B cell (primary cell): ENCODE measurements at regions not wholly inside any gene's neighbourhood (a gene's known extent, or its start where the extent isn't known, plus 50 kb on each side); places are given as distances from the start of the nearest gene placed in this dataset.

ENCODE experiments used
- ATAC-seq: fragments of 200-7000 bp; cut with Tn5 transposase; one replicate; pipeline ENCODE4 v1.10.0; 2021; ENCODE audit warnings: low read depth, mild to moderate bottlenecking, moderate number of reproducible peaks, moderate library complexity
- CTCF ChIA-PET: fragments of 350-600 bp; sonication (Branson Sonifier 250); formaldehyde crosslinking; loops from one replicate; lab custom pipeline; 2021; ENCODE audit warnings: antibody characterized with exemption, inconsistent platforms; lab: Charles Lee
- POLR2A ChIA-PET: fragments of 350-600 bp; sonication (Branson Sonifier 250); formaldehyde crosslinking; loops from one replicate; lab custom pipeline; 2021; ENCODE audit warnings: antibody characterized with exemption; lab: Charles Lee
- DNase-seq: peaks from one replicate; pipeline ENCODE4 v3.0.0; 2013
- H2AFZ ChIP-seq: 2 replicates; pipeline ENCODE4 v1.6.1; 2012; ENCODE audit warnings: mild to moderate bottlenecking, low read depth, low read length; ENCODE audit not compliant: insufficient read depth, poor library complexity, severe bottlenecking
- H3K27ac ChIP-seq, 2 donors: 1 replicate in 1 of 2; 2 replicates in 1 of 2; pipeline ENCODE4 v1.5.1; 2012 to 2013; ENCODE audit warnings: low read length in 2 of 2, mild to moderate bottlenecking in 2 of 2, moderate library complexity in 1 of 2
- H3K27me3 ChIP-seq, 4 experiments: fragments of 200-600 bp in 1 of 4; sonication (generic) in 1 of 4; replicated peaks in 1 of 4; 1 replicate in 2 of 4; 2 replicates in 2 of 4; pipeline versions ENCODE4 v1.6.1 to v1.7.0; 2013 to 2016; ENCODE audit warnings: low read length in 3 of 4, mild to moderate bottlenecking in 2 of 4, mixed read lengths in 1 of 4, moderate library complexity in 1 of 4; ENCODE audit not compliant: insufficient read depth in 4 of 4, control insufficient read depth in 3 of 4; ENCODE audit errors: control extremely low read depth in 1 of 4
- H3K36me3 ChIP-seq, 2 experiments: replicated peaks in 1 of 2; 1 replicate in 1 of 2; 2 replicates in 1 of 2; pipeline versions ENCODE4 v1.6.1 to v1.7.1; 2013; ENCODE audit warnings: low read length in 1 of 2; ENCODE audit not compliant: insufficient read depth in 2 of 2, control insufficient read depth in 1 of 2; ENCODE audit errors: control extremely low read depth in 1 of 2, extremely low read depth in 1 of 2
- H3K4me1 ChIP-seq, 2 donors: fragments of 200-600 bp in 1 of 2; sonication (generic) in 1 of 2; 1 replicate in 1 of 2; 2 replicates in 1 of 2; pipeline versions ENCODE4 v1.5.1 to v1.6.1; 2013 to 2017; ENCODE audit warnings: low read length in 2 of 2; ENCODE audit not compliant: control insufficient read depth in 2 of 2, insufficient read depth in 2 of 2
- H3K4me2 ChIP-seq: replicated peaks from 2 replicates; pipeline ENCODE3; 2012; ENCODE audit warnings: mild to moderate bottlenecking, low read depth, low read length; ENCODE audit not compliant: poor library complexity, severe bottlenecking
- H3K4me3 ChIP-seq, 5 experiments: fragments of 200-600 bp in 1 of 5; sonication (generic) in 1 of 5; 1 replicate in 3 of 5; 2 replicates in 2 of 5; pipeline versions ENCODE4 v1.5.1 to v1.7.0; 2011 to 2016; ENCODE audit warnings: low read length in 4 of 5, mild to moderate bottlenecking in 4 of 5, low read depth in 2 of 5, control low read depth in 1 of 5, moderate library complexity in 1 of 5; ENCODE audit not compliant: insufficient read depth in 1 of 5; ENCODE audit errors: control extremely low read depth in 1 of 5, extremely low read depth in 1 of 5
- H3K79me2 ChIP-seq: fragments of 200-600 bp; sonication (generic); one replicate; pipeline ENCODE4 v1.6.0; 2016; ENCODE audit warnings: low read length; ENCODE audit not compliant: control insufficient read depth, insufficient read depth
- H3K9ac ChIP-seq: fragments of 200-600 bp; sonication (generic); 2 replicates; pipeline ENCODE4 v1.6.1; 2017; ENCODE audit warnings: mild to moderate bottlenecking, low read length, moderate library complexity
- H3K9me3 ChIP-seq, 3 donors: one replicate each; pipeline versions ENCODE4 v1.6.1 to v1.7.1; 2013; ENCODE audit warnings: low read length in 2 of 3; ENCODE audit not compliant: control insufficient read depth in 2 of 3, insufficient read depth in 1 of 3; ENCODE audit errors: control extremely low read depth in 1 of 3
- H4K20me1 ChIP-seq: 2 replicates; pipeline ENCODE4 v1.6.0; 2012; ENCODE audit warnings: mild to moderate bottlenecking, low read length; ENCODE audit not compliant: insufficient read depth, control insufficient read depth, poor library complexity, severe bottlenecking
- H3K27ac Mint-ChIP-seq: one replicate; pipeline ENCODE4 v1.8.0; 2021; ENCODE audit warnings: mixed read lengths
- H3K27me3 Mint-ChIP-seq: one replicate; pipeline ENCODE4 v1.8.0; 2021; ENCODE audit warnings: mixed read lengths
- H3K4me1 Mint-ChIP-seq: one replicate; pipeline ENCODE4 v1.8.0; 2021; ENCODE audit warnings: mixed read lengths
- H3K4me3 Mint-ChIP-seq: one replicate; pipeline ENCODE4 v1.8.0; 2021; ENCODE audit warnings: mixed read lengths
- H3K9me3 Mint-ChIP-seq: one replicate; pipeline ENCODE4 v1.8.0; 2022; ENCODE audit warnings: mixed read lengths; ENCODE audit not compliant: insufficient read depth
- EZH2 ChIP-seq: IDR thresholded peaks from 2 replicates; pipeline ENCODE4 v1.6.1; 2012; ENCODE audit warnings: borderline replicate concordance, low read depth, mild to moderate bottlenecking, moderate library complexity, low read length; ENCODE audit not compliant: insufficient read depth, poor library complexity, severe bottlenecking
- WGBS: methylation state at CpG from one replicate; pipeline ENCODE4 v1.1.5; 2013; ENCODE audit warnings: missing lambda C conversion rate; ENCODE audit not compliant: insufficient coverage; 5-methylcytosine and 5-hydroxymethylcytosine counted together
- intact Hi-C: fragments of 100-400 bp; cut with micrococcal nuclease; formaldehyde crosslinking; loops from one replicate; pipeline ENCODE4 v1.10.0; 2022
- TF ChIP-seq, protein P1 (sequence below): fragments of 200-600 bp; IDR thresholded peaks from one replicate; pipeline ENCODE4 v1.8.0; 2022; ENCODE audit warnings: antibody characterized with exemption, mild to moderate bottlenecking

DNA sequence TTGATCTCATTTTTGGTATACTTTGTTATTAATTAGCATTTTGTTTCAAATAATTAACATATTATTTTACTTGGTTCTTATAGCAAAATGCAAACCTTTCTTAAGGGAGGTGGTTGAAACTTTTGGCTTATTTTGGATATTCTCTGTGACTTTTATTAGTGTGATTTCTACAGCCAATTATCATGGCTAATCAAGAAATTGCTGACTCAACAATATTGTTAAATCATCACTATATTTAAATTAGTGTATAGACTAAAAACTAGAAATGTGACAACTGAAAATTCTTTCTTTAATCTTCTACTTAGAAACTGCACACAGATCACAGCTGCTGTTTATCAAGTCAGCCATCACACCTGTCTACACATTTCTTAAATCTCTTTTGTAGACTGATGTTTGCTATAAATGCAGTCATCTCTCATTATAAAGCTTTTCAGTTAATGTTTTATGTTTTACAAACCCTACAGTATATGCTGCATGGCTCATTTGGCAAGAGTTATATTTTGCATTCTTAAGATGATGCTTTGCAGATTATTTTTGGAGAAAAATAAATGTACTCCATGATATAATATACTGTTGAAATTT, 389.8 kb upstream of the PCDH10 start:
- H3K9me3 Mint-ChIP-seq, result peaks cover 3% of the 10 kb centered on the region
- TF ChIP-seq, protein P1, sequence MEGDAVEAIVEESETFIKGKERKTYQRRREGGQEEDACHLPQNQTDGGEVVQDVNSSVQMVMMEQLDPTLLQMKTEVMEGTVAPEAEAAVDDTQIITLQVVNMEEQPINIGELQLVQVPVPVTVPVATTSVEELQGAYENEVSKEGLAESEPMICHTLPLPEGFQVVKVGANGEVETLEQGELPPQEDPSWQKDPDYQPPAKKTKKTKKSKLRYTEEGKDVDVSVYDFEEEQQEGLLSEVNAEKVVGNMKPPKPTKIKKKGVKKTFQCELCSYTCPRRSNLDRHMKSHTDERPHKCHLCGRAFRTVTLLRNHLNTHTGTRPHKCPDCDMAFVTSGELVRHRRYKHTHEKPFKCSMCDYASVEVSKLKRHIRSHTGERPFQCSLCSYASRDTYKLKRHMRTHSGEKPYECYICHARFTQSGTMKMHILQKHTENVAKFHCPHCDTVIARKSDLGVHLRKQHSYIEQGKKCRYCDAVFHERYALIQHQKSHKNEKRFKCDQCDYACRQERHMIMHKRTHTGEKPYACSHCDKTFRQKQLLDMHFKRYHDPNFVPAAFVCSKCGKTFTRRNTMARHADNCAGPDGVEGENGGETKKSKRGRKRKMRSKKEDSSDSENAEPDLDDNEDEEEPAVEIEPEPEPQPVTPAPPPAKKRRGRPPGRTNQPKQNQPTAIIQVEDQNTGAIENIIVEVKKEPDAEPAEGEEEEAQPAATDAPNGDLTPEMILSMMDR, result no peak
- no peak for TF ChIP-seq EZH2
- H3K4me1 ChIP-seq, result no peaks in the 10 kb centered on the region
- intact Hi-C loops, result no loop called here
- H3K79me2 ChIP-seq, result no peaks in the 10 kb centered on the region
- H2AFZ ChIP-seq, result no peak overlapping the region
- no peak overlapping the region for H3K4me2 ChIP-seq
- no peaks in the 10 kb centered on the region for H3K27me3 ChIP-seq
- CTCF ChIA-PET, result no interaction called here
- no peak for DNase-seq
- H3K4me1 Mint-ChIP-seq, result no peaks in the 10 kb centered on the region
- ATAC-seq, result no peak
- no peaks in the 10 kb centered on the region for H4K20me1 ChIP-seq
- no peak overlapping the region for H3K4me3 ChIP-seq
- no peaks in the 10 kb centered on the region for H3K27me3 Mint-ChIP-seq
- no peaks in the 10 kb centered on the region for H3K36me3 ChIP-seq
- no peak overlapping the region for H3K27ac Mint-ChIP-seq
- H3K27ac ChIP-seq, result no peak overlapping the region
- POLR2A ChIA-PET, result no interaction called here
- H3K4me3 Mint-ChIP-seq, result no peak overlapping the region
- H3K9me3 ChIP-seq, result peaks cover 0 to 5% (median 0%) of the 10 kb centered on the region in 3 donors
- no peak overlapping the region for H3K9ac ChIP-seq

DNA sequence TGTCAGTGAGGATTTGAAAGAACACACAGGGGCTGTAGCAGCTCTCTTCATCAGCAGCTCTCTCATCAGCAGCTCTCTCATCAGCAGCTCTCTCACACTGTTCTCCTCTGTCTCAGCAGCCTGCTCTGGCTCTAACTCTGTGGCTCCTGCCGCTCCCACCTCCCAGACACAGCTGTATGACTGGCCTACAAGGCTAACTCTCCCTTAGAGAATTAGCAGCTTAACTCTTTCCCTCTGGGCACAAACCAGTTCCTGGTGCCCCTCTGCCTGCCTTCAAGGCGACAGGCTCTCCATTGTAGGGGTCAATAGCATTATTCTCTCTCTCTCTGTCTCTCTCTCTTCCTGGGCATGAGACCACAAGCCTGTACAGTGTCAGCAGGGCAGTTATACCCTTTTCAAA, 385.6 kb upstream of the PCDH10 start:
- H3K9me3 ChIP-seq, result peaks cover 0 to 5% (median 0%) of the 10 kb centered on the region in 3 donors
- DNase-seq, result no peak
- H3K27me3 ChIP-seq, result no peaks in the 10 kb centered on the region
- H3K9ac ChIP-seq, result no peak overlapping the region
- CTCF ChIA-PET, result no interaction called here
- POLR2A ChIA-PET, result no interaction called here
- no peaks in the 10 kb centered on the region for H4K20me1 ChIP-seq
- Mint-ChIP-seq H3K9me3 (peaks cover 6% of the 10 kb centered on the region), H3K4me1 (no peaks in the 10 kb centered on the region), H3K4me3 (no peak overlapping the region), H3K27me3 (no peaks in the 10 kb centered on the region), H3K27ac (no peak overlapping the region)
- H3K27ac ChIP-seq, result no peak overlapping the region
- H3K4me3 ChIP-seq, result no peak overlapping the region
- no peak for ATAC-seq
- H3K4me2 ChIP-seq, result no peak overlapping the region
- TF ChIP-seq, protein P1, result no peak
- no peak for TF ChIP-seq EZH2
- 81% methylated on average over 2 of the region's 2 CpGs for WGBS
- no peaks in the 10 kb centered on the region for H3K36me3 ChIP-seq
- no peaks in the 10 kb centered on the region for H3K4me1 ChIP-seq
- intact Hi-C loops, result no loop called here
- no peak overlapping the region for H2AFZ ChIP-seq
- no peaks in the 10 kb centered on the region for H3K79me2 ChIP-seq
